ENCODE measurements at regions not wholly inside any gene's neighbourhood (a gene's known extent, or its start where the extent isn't known, plus 50 kb on each side); places are given as distances from the start of the nearest gene placed in this dataset.

GRCh38 chr5:136666970-136667620 is 301.8 kb upstream of the TRPC7 start:
- no peak for TF ChIP-seq CTCF (conservative IDR thresholded peaks at IDR 0.05 in 1 of 2, IDR thresholded peaks at IDR 0.05 in 1 of 2; ENCODE audit: low read depth in 1 of 2, low read length in 2 of 2)
- TF ChIP-seq EZH2 (IDR thresholded peaks at IDR 0.05; ENCODE audit: low read length, missing control alignments), result no peak
